GM10266 (cell line): ENCODE measurements at regions not wholly inside any gene's neighbourhood (a gene's known extent, or its start where the extent isn't known, plus 50 kb on each side); places are given as distances from the start of the nearest gene placed in this dataset.
"Not testable (repeated sequence)": the region's sequence is repeated elsewhere in the genome, so short reads cannot be mapped to it uniquely, and the experiment has no call there.

Experiments used
- DNase-seq: peaks from one replicate; pipeline ENCODE4 v3.0.0; 2012; ENCODE audit errors: extremely low spot score
- CTCF ChIP-seq: IDR thresholded peaks from 2 replicates; pipeline ENCODE4 v1.5.1; 2012; ENCODE audit warnings: mild to moderate bottlenecking, low read depth; ENCODE audit not compliant: control insufficient read depth, insufficient read depth; ENCODE audit errors: missing control alignments

GRCh38 chr7:113270790-113271189 is 152.4 kb upstream of the SMIM30 start:
- DNase-seq = no peak
- TF ChIP-seq CTCF = no peak

- DNase-seq = not testable (repeated sequence)
These were observed 151.2 kb upstream of the SMIM30 start for GRCh38 chr7:113269592-113269991.

GRCh38 chr7:113268757-113269156 is 150.4 kb upstream of the SMIM30 start:
- no peak for DNase-seq
- no peak for TF ChIP-seq CTCF

GRCh38 chr7:113267885-113268284 is 149.5 kb upstream of the SMIM30 start:
- DNase-seq = no peak

GRCh38 chr7:113267271-113267670 is 148.9 kb upstream of the SMIM30 start:
- no peak for TF ChIP-seq CTCF
- DNase-seq = peak; percentile 7

More at GRCh38 chr7:113267885-113268284, 149.5 kb upstream of the SMIM30 start:
- no peak for TF ChIP-seq CTCF

- DNase-seq = no peak
- no peak for TF ChIP-seq CTCF
These were observed 145.4 kb upstream of the SMIM30 start for GRCh38 chr7:113263749-113264148.

GRCh38 chr7:113263215-113263742 is 144.9 kb upstream of the SMIM30 start:
- not testable (repeated sequence) for DNase-seq

- no peak for DNase-seq
- no peak for TF ChIP-seq CTCF
These were observed 138.7 kb upstream of the SMIM30 start for GRCh38 chr7:113256883-113257531.
